ENCODE measurements at regions not wholly inside any gene's neighbourhood (a gene's known extent, or its start where the extent isn't known, plus 50 kb on each side); places are given as distances from the start of the nearest gene placed in this dataset.

DNA sequence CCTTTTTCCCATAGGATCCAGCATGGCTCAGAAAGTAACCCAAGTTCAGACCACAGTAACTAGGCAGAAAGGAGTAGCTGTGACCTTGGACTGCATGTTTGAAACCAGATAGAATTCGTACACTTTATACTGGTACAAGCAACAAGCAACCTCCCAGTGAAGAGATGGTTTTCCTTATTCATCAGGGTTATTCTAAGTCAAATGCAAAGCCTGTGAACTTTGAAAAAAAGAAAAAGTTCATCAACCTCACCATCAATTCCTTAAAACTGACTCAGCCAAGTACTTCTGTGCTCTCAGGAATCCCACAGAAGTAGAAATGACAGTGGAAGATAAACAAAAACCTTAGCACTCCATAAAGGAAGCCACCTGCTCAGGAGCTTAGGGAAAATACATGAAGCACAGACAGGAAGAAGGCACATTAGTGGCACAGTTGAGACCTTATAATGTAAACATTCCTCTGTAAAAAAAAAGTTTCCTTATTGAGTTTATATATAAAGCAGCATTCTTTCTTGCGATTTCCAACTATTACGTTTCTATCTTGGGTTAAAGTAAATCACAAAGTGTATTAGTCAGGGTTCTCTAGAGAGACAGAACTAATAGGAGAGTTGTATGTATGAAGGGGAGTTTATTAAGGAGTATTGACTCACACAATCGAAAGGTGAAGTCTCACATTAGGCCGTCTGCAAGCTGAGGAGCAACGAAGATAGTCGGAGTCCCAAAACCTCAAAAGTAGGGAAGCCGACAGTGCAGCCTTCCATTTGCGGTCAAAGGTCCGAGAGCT is 398.4 kb downstream of the DAD1 start:
- Histone ChIP-seq H2BK15ac (ENCODE audit: low read depth, low read length) (peak overlapping the region; percentile 99), H3K9ac (ENCODE audit: low read depth, low read length) (peak overlapping the region; percentile 42), H2AFZ (replicated peaks; ENCODE audit: low read length, poor library complexity) (peak overlapping the region; percentile 74), H2BK120ac (ENCODE audit: low read depth, low read length) (peak overlapping the region; percentile 99), H3K14ac (replicated peaks; ENCODE audit: low read depth, low read length) (peak overlapping the region; percentile 97), H2BK20ac (ENCODE audit: low read depth, low read length) (peak overlapping the region; percentile 100), H3K9me3 (ENCODE audit: control insufficient read depth, insufficient read depth, low read length) (no peaks in the 10 kb centered on the region), H2AK5ac (ENCODE audit: low read depth, low read length) (peak overlapping the region; percentile 96), H3K4me2 (ENCODE audit: low read depth, low read length) (peak overlapping the region; percentile 73), H3K79me1 (ENCODE audit: low read depth in 1 of 2, low read length in 2 of 2) (no peaks in the 10 kb centered on the region), H3K27ac (ENCODE audit: insufficient read depth, low read length) (peak overlapping the region; percentile 98), H3K9me1 (ENCODE audit: insufficient read depth, low read length) (peaks cover 9% of the 10 kb centered on the region), H3K36me3 (ENCODE audit: control insufficient read depth, insufficient read depth, low read length) (no peaks in the 10 kb centered on the region), H3K56ac (ENCODE audit: extremely low read depth, insufficient read depth, low read length) (peak overlapping the region; percentile 92), H2BK5ac (ENCODE audit: low read depth, low read length, poor library complexity, severe bottlenecking) (peak overlapping the region; percentile 99), H3K23ac (ENCODE audit: low read depth, low read length) (peak overlapping the region; percentile 99), H4K20me1 (ENCODE audit: insufficient read depth, low read length) (no peaks in the 10 kb centered on the region), H3K27me3 (ENCODE audit: control insufficient read depth, insufficient read depth, low read length) (no peaks in the 10 kb centered on the region), H4K91ac (ENCODE audit: insufficient read depth, low read depth, low read length) (peak overlapping the region; percentile 97), H3K4me1 (ENCODE audit: control insufficient read depth, insufficient read depth, low read length) (peaks cover 11% of the 10 kb centered on the region), H3K4me3 (ENCODE audit: insufficient read depth, low read depth, low read length) (no peak overlapping the region), H2AK9ac (replicated peaks; ENCODE audit: low read depth, low read length, poor library complexity) (no peak overlapping the region), H4K5ac (ENCODE audit: low read depth, low read length) (peak overlapping the region; percentile 91), H3K4ac (ENCODE audit: low read depth, low read length) (peak overlapping the region; percentile 100), H3K18ac (ENCODE audit: low read depth, low read length) (peak overlapping the region; percentile 97), H4K8ac (ENCODE audit: low read depth in 2 of 2, low read length in 2 of 2) (peak overlapping the region; percentile 83 to 98)
- WGBS, 2 experiments (ENCODE audit: extremely low coverage in 2 of 2, insufficient read length in 1 of 2), result 0% methylated on average over 4 of the region's 10 CpGs; no CpG with 5 or more reads in 1 of the 2 experiments
- dilution Hi-C loops (cut with HindIII; ENCODE audit: low sequenced_read_pairs, unreplicated experiment) (no loop called here), intact Hi-C loops (cut with micrococcal nuclease) (loop anchor here (10.0 kb wide), 2 partner anchors 344 to 1706 kb away; no protein-coding TSS in a partner anchor), in situ Hi-C loops (cut with MboI; ENCODE audit: low sequenced_read_pairs) (no loop called here)
- peak; percentile 100 for DNase-seq
- POLR2A ChIA-PET (ENCODE audit: unreplicated experiment), result no interaction called here
- BruUV-seq (replicated peaks), result no TSS peak
- peak; percentile 86 for ATAC-seq (ENCODE audit: low read depth)
- CTCF ChIA-PET, result interaction anchor here (0.9 to 1.2 kb wide), 2 partner anchors 10 to 27 kb away, joined by 4 read pairs; no protein-coding TSS in a partner anchor
- TF ChIP-seq FOS (IDR thresholded peaks at IDR 0.05; ENCODE audit: low read depth, low read length) (peak; percentile 72), POLR2A (IDR thresholded peaks at IDR 0.05; ENCODE audit: low read depth, low read length) (no peak), CTCF (conservative IDR thresholded peaks at IDR 0.05; ENCODE audit: low read depth, low read length) (no peak), RFX5 (IDR thresholded peaks at IDR 0.05; ENCODE audit: low read depth, low read length) (peak; percentile 91), CEBPB (IDR thresholded peaks at IDR 0.05; ENCODE audit: low read depth, low read length) (peak; percentile 18; the same call in 1 of the 2 replicates), CHD1 (IDR thresholded peaks at IDR 0.05; ENCODE audit: low read depth, low read length) (no peak), NFE2L2 (IDR thresholded peaks at IDR 0.05; ENCODE audit: low read depth, low read length) (no peak), MAFK (IDR thresholded peaks at IDR 0.05; ENCODE audit: low read depth, low read length) (peak; percentile 5; the same call in 1 of the 2 replicates), MXI1 (IDR thresholded peaks at IDR 0.05; ENCODE audit: borderline replicate concordance, low read depth, low read length) (no peak), MAZ (IDR thresholded peaks at IDR 0.05; ENCODE audit: borderline replicate concordance, low read depth, low read length) (no peak), ELK1 (IDR thresholded peaks at IDR 0.05; ENCODE audit: borderline replicate concordance, low read depth, low read length) (no peak), RCOR1 (IDR thresholded peaks at IDR 0.05; ENCODE audit: insufficient replicate concordance, low read length) (peak; percentile 91), SMC3 (IDR thresholded peaks at IDR 0.05; ENCODE audit: low read depth, low read length) (no peak), RAD21 (IDR thresholded peaks at IDR 0.05; ENCODE audit: low read length) (no peak)
- TF ChIP-seq, protein P1, sequence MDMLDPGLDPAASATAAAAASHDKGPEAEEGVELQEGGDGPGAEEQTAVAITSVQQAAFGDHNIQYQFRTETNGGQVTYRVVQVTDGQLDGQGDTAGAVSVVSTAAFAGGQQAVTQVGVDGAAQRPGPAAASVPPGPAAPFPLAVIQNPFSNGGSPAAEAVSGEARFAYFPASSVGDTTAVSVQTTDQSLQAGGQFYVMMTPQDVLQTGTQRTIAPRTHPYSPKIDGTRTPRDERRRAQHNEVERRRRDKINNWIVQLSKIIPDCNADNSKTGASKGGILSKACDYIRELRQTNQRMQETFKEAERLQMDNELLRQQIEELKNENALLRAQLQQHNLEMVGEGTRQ (IDR thresholded peaks at IDR 0.05; ENCODE audit: low read depth, low read length), result no peak

All from IMR-90 (cell line).